Endothelial cell of umbilical vein (primary cell): ENCODE measurements at regions not wholly inside any gene's neighbourhood (a gene's known extent, or its start where the extent isn't known, plus 50 kb on each side); places are given as distances from the start of the nearest gene placed in this dataset.

Source experiments
- EZH2 ChIP-seq: IDR thresholded peaks from 2 replicates; pipeline ENCODE4 v1.6.1; 2012; ENCODE audit warnings: borderline replicate concordance, low read depth, mild to moderate bottlenecking, moderate library complexity, low read length, inconsistent platforms; ENCODE audit not compliant: severe bottlenecking
- FOS ChIP-seq: IDR thresholded peaks from 2 replicates; pipeline ENCODE4 v1.6.1; 2011; ENCODE audit warnings: mild to moderate bottlenecking, low read length, moderate library complexity, borderline replicate concordance; ENCODE audit not compliant: insufficient read depth
- MYC ChIP-seq: IDR thresholded peaks from one replicate; pipeline ENCODE4 v1.6.1; 2011; ENCODE audit warnings: mild to moderate bottlenecking, low read depth, low read length
- POLR2A ChIP-seq: IDR thresholded peaks from 2 replicates; pipeline ENCODE4 v1.6.1; 2012; ENCODE audit warnings: low read depth, mild to moderate bottlenecking, control low read depth, low read length
- POLR2AphosphoS5 ChIP-seq: IDR thresholded peaks from 2 replicates; pipeline ENCODE4 v1.6.1; 2012; ENCODE audit warnings: low read depth, mild to moderate bottlenecking, control low read depth, low read length, moderate library complexity; ENCODE audit not compliant: insufficient read depth
- TF ChIP-seq, protein P1 (sequence below), 2 donors: IDR thresholded peaks; 1 replicate in 1 of 2; 2 replicates in 1 of 2; pipeline ENCODE4 v1.5.1; 2011; ENCODE audit warnings: low read length in 2 of 2, mild to moderate bottlenecking in 2 of 2, moderate library complexity in 2 of 2, control low read depth in 1 of 2, inconsistent platforms in 1 of 2, low read depth in 1 of 2; ENCODE audit not compliant: insufficient read depth in 1 of 2; ENCODE audit errors: extremely low read depth in 1 of 2
- TF ChIP-seq, protein P2 (sequence below): IDR thresholded peaks from 2 replicates; pipeline ENCODE4 v1.6.1; 2011; ENCODE audit not compliant: insufficient read depth, insufficient read length

DNA sequence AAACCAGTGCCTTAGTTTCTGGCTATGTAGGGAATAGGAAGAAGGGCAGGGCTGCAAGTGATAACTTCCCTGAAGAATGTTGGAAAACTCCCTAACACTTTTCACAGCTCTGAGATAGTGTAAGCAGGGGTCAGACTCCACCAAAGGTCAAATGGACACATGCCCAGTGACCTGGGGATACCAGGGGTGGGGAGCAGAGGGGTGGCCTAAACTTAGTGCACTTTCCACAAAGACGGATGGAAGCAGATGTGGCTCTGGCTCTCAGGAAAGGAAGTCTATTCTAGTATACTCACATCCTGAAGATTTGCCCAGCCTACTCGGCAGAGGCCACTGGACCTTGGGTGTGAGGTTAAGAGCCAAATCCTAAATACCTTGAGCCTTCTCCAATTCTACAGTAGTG, 285.8 kb downstream of the NUAK1 start:
- no peak for TF ChIP-seq MYC
- TF ChIP-seq POLR2A, result no peak
- TF ChIP-seq, protein P1, sequence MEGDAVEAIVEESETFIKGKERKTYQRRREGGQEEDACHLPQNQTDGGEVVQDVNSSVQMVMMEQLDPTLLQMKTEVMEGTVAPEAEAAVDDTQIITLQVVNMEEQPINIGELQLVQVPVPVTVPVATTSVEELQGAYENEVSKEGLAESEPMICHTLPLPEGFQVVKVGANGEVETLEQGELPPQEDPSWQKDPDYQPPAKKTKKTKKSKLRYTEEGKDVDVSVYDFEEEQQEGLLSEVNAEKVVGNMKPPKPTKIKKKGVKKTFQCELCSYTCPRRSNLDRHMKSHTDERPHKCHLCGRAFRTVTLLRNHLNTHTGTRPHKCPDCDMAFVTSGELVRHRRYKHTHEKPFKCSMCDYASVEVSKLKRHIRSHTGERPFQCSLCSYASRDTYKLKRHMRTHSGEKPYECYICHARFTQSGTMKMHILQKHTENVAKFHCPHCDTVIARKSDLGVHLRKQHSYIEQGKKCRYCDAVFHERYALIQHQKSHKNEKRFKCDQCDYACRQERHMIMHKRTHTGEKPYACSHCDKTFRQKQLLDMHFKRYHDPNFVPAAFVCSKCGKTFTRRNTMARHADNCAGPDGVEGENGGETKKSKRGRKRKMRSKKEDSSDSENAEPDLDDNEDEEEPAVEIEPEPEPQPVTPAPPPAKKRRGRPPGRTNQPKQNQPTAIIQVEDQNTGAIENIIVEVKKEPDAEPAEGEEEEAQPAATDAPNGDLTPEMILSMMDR (IDR thresholded peaks at IDR 0.05; ENCODE audit: extremely low read depth in 1 of 2, insufficient read depth in 1 of 2, low read depth in 1 of 2, low read length in 2 of 2), result no peak
- no peak for TF ChIP-seq FOS
- TF ChIP-seq, protein P2, sequence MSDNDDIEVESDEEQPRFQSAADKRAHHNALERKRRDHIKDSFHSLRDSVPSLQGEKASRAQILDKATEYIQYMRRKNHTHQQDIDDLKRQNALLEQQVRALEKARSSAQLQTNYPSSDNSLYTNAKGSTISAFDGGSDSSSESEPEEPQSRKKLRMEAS, result no peak
- TF ChIP-seq POLR2AphosphoS5, result no peak
- TF ChIP-seq EZH2, result no peak
